ENCODE measurements at regions not wholly inside any gene's neighbourhood (a gene's known extent, or its start where the extent isn't known, plus 50 kb on each side); places are given as distances from the start of the nearest gene placed in this dataset.

GRCh38 chr11:82599836-82600235 lies 133.8 kb downstream of the FAM181B start:
- H3K14ac ChIP-seq (replicated peaks; ENCODE audit: low read depth, low read length), result no peak overlapping the region
- H4K8ac ChIP-seq (ENCODE audit: low read depth in 2 of 2, low read length in 2 of 2), result no peak overlapping the region
- no peak overlapping the region for H4K91ac ChIP-seq (ENCODE audit: insufficient read depth, low read depth, low read length)
- POLR2A ChIA-PET (ENCODE audit: unreplicated experiment), result no interaction called here
- no peak for DNase-seq
- H2BK15ac ChIP-seq (ENCODE audit: low read depth, low read length), result no peak overlapping the region
- no peak for ATAC-seq (ENCODE audit: low read depth)
- no peak overlapping the region for H2AK9ac ChIP-seq (replicated peaks; ENCODE audit: low read depth, low read length, poor library complexity)
- no peak overlapping the region for H2AFZ ChIP-seq (replicated peaks; ENCODE audit: low read length, poor library complexity)
- dilution Hi-C loops (cut with HindIII; ENCODE audit: low sequenced_read_pairs, unreplicated experiment) (no loop called here), in situ Hi-C loops (cut with MboI; ENCODE audit: low sequenced_read_pairs) (no loop called here), intact Hi-C loops (cut with micrococcal nuclease) (no loop called here)
- H3K4me3 ChIP-seq (ENCODE audit: insufficient read depth, low read depth, low read length), result no peak overlapping the region
- CTCF ChIA-PET, result no interaction called here
- H2BK5ac ChIP-seq (ENCODE audit: low read depth, low read length, poor library complexity, severe bottlenecking), result no peak overlapping the region
- no peak overlapping the region for H2BK20ac ChIP-seq (ENCODE audit: low read depth, low read length)
- no peaks in the 10 kb centered on the region for H3K79me1 ChIP-seq (ENCODE audit: low read depth in 1 of 2, low read length in 2 of 2)
- no peak overlapping the region for H3K18ac ChIP-seq (ENCODE audit: low read depth, low read length)
- no peak overlapping the region for H3K4me2 ChIP-seq (ENCODE audit: low read depth, low read length)
- H3K9me3 ChIP-seq (ENCODE audit: control insufficient read depth, insufficient read depth, low read length), result no peaks in the 10 kb centered on the region
- H3K9me1 ChIP-seq (ENCODE audit: insufficient read depth, low read length), result no peaks in the 10 kb centered on the region
- no peak overlapping the region for H2AK5ac ChIP-seq (ENCODE audit: low read depth, low read length)
- H4K5ac ChIP-seq (ENCODE audit: low read depth, low read length), result no peak overlapping the region
- no peaks in the 10 kb centered on the region for H3K4me1 ChIP-seq (ENCODE audit: control insufficient read depth, insufficient read depth, low read length)
- TF ChIP-seq CEBPB (IDR thresholded peaks at IDR 0.05; ENCODE audit: low read depth, low read length), result no peak
- no peak overlapping the region for H2BK120ac ChIP-seq (ENCODE audit: low read depth, low read length)
- no peaks in the 10 kb centered on the region for H3K36me3 ChIP-seq (ENCODE audit: control insufficient read depth, insufficient read depth, low read length)
- no peak overlapping the region for H3K56ac ChIP-seq (ENCODE audit: extremely low read depth, insufficient read depth, low read length)
- H4K20me1 ChIP-seq (ENCODE audit: insufficient read depth, low read length), result no peaks in the 10 kb centered on the region
- H3K23ac ChIP-seq (ENCODE audit: low read depth, low read length), result no peak overlapping the region
- whole genome bisulfite sequencing, 2 experiments (ENCODE audit: extremely low coverage in 2 of 2, insufficient read length in 1 of 2), result no CpG with 5 or more reads among the region's 2 CpGs
- H3K27ac ChIP-seq (ENCODE audit: insufficient read depth, low read length), result no peak overlapping the region
- H3K9ac ChIP-seq (ENCODE audit: low read depth, low read length), result no peak overlapping the region
- H3K27me3 ChIP-seq (ENCODE audit: control insufficient read depth, insufficient read depth, low read length), result no peaks in the 10 kb centered on the region
- no TSS peak for BruUV-seq (replicated peaks)
- no peak overlapping the region for H3K4ac ChIP-seq (ENCODE audit: low read depth, low read length)
